Hepatocyte (in vitro differentiated cells): ENCODE measurements at regions not wholly inside any gene's neighbourhood (a gene's known extent, or its start where the extent isn't known, plus 50 kb on each side); places are given as distances from the start of the nearest gene placed in this dataset.

Experiments used
- DNase-seq: peaks from one replicate; pipeline ENCODE4 v3.0.0-alpha.2; 2016; ENCODE audit warnings: low spot score
- H2AFZ ChIP-seq: fragments of 200-600 bp; sonication (generic); 2 replicates; pipeline ENCODE4 v1.6.0; 2016; ENCODE audit warnings: antibody characterized with exemption, mild to moderate bottlenecking
- H3K27ac ChIP-seq: fragments of 200-600 bp; sonication (generic); 2 replicates; pipeline ENCODE4 v1.5.1; 2016; ENCODE audit warnings: mild to moderate bottlenecking
- H3K27me3 ChIP-seq: fragments of 200-600 bp; sonication (generic); 2 replicates; pipeline ENCODE4 v1.6.1; 2016
- H3K36me3 ChIP-seq: fragments of 200-600 bp; sonication (generic); replicated peaks from 2 replicates; pipeline ENCODE4 v1.5.1; 2016; ENCODE audit warnings: low read depth; ENCODE audit not compliant: insufficient read depth
- H3K4me1 ChIP-seq: fragments of 200-600 bp; sonication (generic); 2 replicates; pipeline ENCODE4 v1.5.1; 2016; ENCODE audit warnings: mild to moderate bottlenecking, moderate library complexity; ENCODE audit not compliant: insufficient read depth
- H3K4me2 ChIP-seq: fragments of 200-600 bp; sonication (generic); 2 replicates; pipeline ENCODE4 v1.6.0; 2016
- H3K4me3 ChIP-seq: fragments of 200-600 bp; sonication (generic); 2 replicates; pipeline ENCODE4 v1.5.1; 2016; ENCODE audit warnings: mild to moderate bottlenecking
- H3K79me2 ChIP-seq: fragments of 200-600 bp; sonication (generic); 2 replicates; pipeline ENCODE4 v1.6.0; 2017; ENCODE audit warnings: mild to moderate bottlenecking
- H3K9me2 ChIP-seq: fragments of 200-600 bp; sonication (generic); replicated peaks from 2 replicates; pipeline ENCODE4 v1.6.0; 2017; ENCODE audit warnings: mild to moderate bottlenecking; ENCODE audit not compliant: insufficient read depth
- H3K9me3 ChIP-seq: fragments of 200-600 bp; sonication (generic); 2 replicates; pipeline ENCODE4 v1.5.1; 2016; ENCODE audit warnings: low read depth, mild to moderate bottlenecking
- H4K20me1 ChIP-seq: fragments of 200-600 bp; sonication (generic); 2 replicates; pipeline ENCODE4 v1.6.0; 2016; ENCODE audit warnings: mild to moderate bottlenecking; ENCODE audit not compliant: insufficient read depth, poor library complexity, severe bottlenecking
- CTCF ChIP-seq: fragments of 200-600 bp; sonication (generic); IDR thresholded peaks from 2 replicates; pipeline ENCODE4 v1.5.1; 2016; ENCODE audit warnings: antibody characterized with exemption, mild to moderate bottlenecking; ENCODE audit not compliant: poor library complexity
- EZH2 ChIP-seq: fragments of 200-600 bp; sonication (generic); IDR thresholded peaks from 2 replicates; pipeline ENCODE4 v1.6.1; 2016; ENCODE audit warnings: antibody characterized with exemption, mild to moderate bottlenecking, borderline replicate concordance
- EZH2phosphoT487 ChIP-seq: fragments of 200-600 bp; sonication (generic); IDR thresholded peaks from one replicate; pipeline ENCODE4 v1.6.1; 2018; ENCODE audit warnings: antibody characterized with exemption, mild to moderate bottlenecking, low read depth, moderate library complexity; ENCODE audit not compliant: unreplicated experiment, severe bottlenecking
- WGBS: methylation state at CpG from one replicate; pipeline ENCODE4 v1.1.6; 2016; ENCODE audit warnings: low lambda C conversion rate; ENCODE audit errors: missing lambda C conversion rate; 5-methylcytosine and 5-hydroxymethylcytosine counted together

- Histone ChIP-seq H3K4me1 (no peaks in the 10 kb centered on the region), H4K20me1 (no peaks in the 10 kb centered on the region), H3K9me3 (no peaks in the 10 kb centered on the region), H3K4me2 (no peak overlapping the region), H3K27me3 (no peaks in the 10 kb centered on the region), H3K9me2 (no peaks in the 10 kb centered on the region), H3K27ac (no peak overlapping the region), H3K4me3 (no peak overlapping the region), H2AFZ (no peak overlapping the region), H3K36me3 (no peaks in the 10 kb centered on the region), H3K79me2 (no peaks in the 10 kb centered on the region)
- WGBS: 89% methylated on average over 7 of the region's 7 CpGs
- DNase-seq: no peak
- TF ChIP-seq EZH2: no peak
- no peak for TF ChIP-seq CTCF
- TF ChIP-seq EZH2phosphoT487: no peak
These were observed 207.9 kb downstream of the CD47 start for GRCh38 chr3:107882881-107883280.

- Histone ChIP-seq H3K9me3 (no peaks in the 10 kb centered on the region), H3K4me1 (no peaks in the 10 kb centered on the region), H3K9me2 (no peaks in the 10 kb centered on the region), H2AFZ (no peak overlapping the region), H3K27ac (no peak overlapping the region), H4K20me1 (no peaks in the 10 kb centered on the region), H3K27me3 (no peaks in the 10 kb centered on the region), H3K4me3 (no peak overlapping the region), H3K36me3 (no peaks in the 10 kb centered on the region), H3K79me2 (no peaks in the 10 kb centered on the region), H3K4me2 (no peak overlapping the region)
- DNase-seq: no peak
- TF ChIP-seq CTCF: no peak
- no peak for TF ChIP-seq EZH2
- 99% methylated on average over 4 of the region's 4 CpGs for whole genome bisulfite sequencing
These were observed 208.6 kb downstream of the CD47 start for GRCh38 chr3:107882261-107882660.

- H3K27ac ChIP-seq: no peak overlapping the region
- WGBS: 85% methylated on average over 4 of the region's 4 CpGs
- no peaks in the 10 kb centered on the region for H3K27me3 ChIP-seq
- no peaks in the 10 kb centered on the region for H4K20me1 ChIP-seq
- no peak overlapping the region for H2AFZ ChIP-seq
- no peak for TF ChIP-seq EZH2
- no peak for TF ChIP-seq CTCF
- no peak for TF ChIP-seq EZH2phosphoT487
- H3K79me2 ChIP-seq: no peaks in the 10 kb centered on the region
- DNase-seq: no peak
- H3K4me2 ChIP-seq: no peak overlapping the region
- H3K4me3 ChIP-seq: no peak overlapping the region
- no peaks in the 10 kb centered on the region for H3K9me2 ChIP-seq
- H3K36me3 ChIP-seq: no peaks in the 10 kb centered on the region
- no peaks in the 10 kb centered on the region for H3K4me1 ChIP-seq
- no peaks in the 10 kb centered on the region for H3K9me3 ChIP-seq
These were observed 209.3 kb downstream of the CD47 start for GRCh38 chr3:107881509-107881908.

GRCh38 chr3:107880702-107881101, 210.1 kb downstream of the CD47 start:
- Histone ChIP-seq H3K4me3 (no peak overlapping the region), H3K27me3 (no peaks in the 10 kb centered on the region), H2AFZ (no peak overlapping the region), H3K9me2 (no peaks in the 10 kb centered on the region), H3K9me3 (no peaks in the 10 kb centered on the region), H3K27ac (no peak overlapping the region), H4K20me1 (no peaks in the 10 kb centered on the region), H3K4me2 (no peak overlapping the region), H3K36me3 (no peaks in the 10 kb centered on the region), H3K4me1 (no peaks in the 10 kb centered on the region), H3K79me2 (no peaks in the 10 kb centered on the region)
- 98% methylated on average over 4 of the region's 4 CpGs for WGBS
- TF ChIP-seq EZH2phosphoT487 (no peak), CTCF (no peak), EZH2 (no peak)
- no peak for DNase-seq
